SK-N-SH (cell line): ENCODE measurements at regions not wholly inside any gene's neighbourhood (a gene's known extent, or its start where the extent isn't known, plus 50 kb on each side); places are given as distances from the start of the nearest gene placed in this dataset.

Experiments used
- CTCF ChIA-PET: fragments of 300-600, 350-600 bp; formaldehyde crosslinking; extraction: SDS; loops from one replicate; lab custom pipeline; 2021; lab: Yijun Ruan, JAX
- POLR2A ChIA-PET: fragments of 350-600 bp; sonication (Branson Sonifier 250); formaldehyde crosslinking; extraction: SDS; loops from one replicate; lab custom pipeline; 2020; ENCODE audit warnings: antibody characterized with exemption, inconsistent platforms; lab: Yijun Ruan, JAX
- DNase-seq: peaks from one replicate; pipeline ENCODE4 v3.0.0; 2012
- H2AFZ ChIP-seq: fragments of 200-600 bp; sonication (generic); 2 replicates; pipeline ENCODE4 v1.8.1; 2016; ENCODE audit warnings: antibody characterized with exemption, mild to moderate bottlenecking, low read depth
- H3F3A ChIP-seq: fragments of 200-600 bp; sonication (generic); replicated peaks from 2 replicates; pipeline ENCODE3; 2016; ENCODE audit warnings: antibody characterized with exemption, mild to moderate bottlenecking; ENCODE audit not compliant: insufficient read depth
- H3K27ac ChIP-seq, 2 experiments: fragments of 200-500 bp in 1 of 2; fragments of 200-600 bp in 1 of 2; sonication (Bioruptor generic) in 1 of 2; sonication (generic), shearing (Covaris generic) in 1 of 2; 2 replicates each; pipeline versions ENCODE4 v1.5.1 to v1.6.1; 2014 to 2016; ENCODE audit warnings: low read depth in 2 of 2, inconsistent platforms in 1 of 2, low read length in 1 of 2, mild to moderate bottlenecking in 1 of 2, mixed read lengths in 1 of 2
- H3K27me3 ChIP-seq: fragments of 200-600 bp; sonication (generic), shearing (Covaris generic); 2 replicates; pipeline ENCODE4 v1.6.1; 2016; ENCODE audit warnings: mixed run types; ENCODE audit not compliant: insufficient read depth
- H3K36me3 ChIP-seq, 2 experiments: fragments of 200-500 bp in 1 of 2; fragments of 200-600 bp in 1 of 2; sonication (Bioruptor generic) in 1 of 2; sonication (generic) in 1 of 2; replicated peaks in 1 of 2; 2 replicates each; pipeline versions ENCODE3 to v1.5.1; 2014 to 2016; ENCODE audit warnings: low read length in 1 of 2, mild to moderate bottlenecking in 1 of 2; ENCODE audit not compliant: insufficient read depth in 2 of 2, control insufficient read depth in 1 of 2
- H3K4me1 ChIP-seq, 2 experiments: fragments of 200-500 bp in 1 of 2; fragments of 200-600 bp in 1 of 2; sonication (Bioruptor generic) in 1 of 2; sonication (generic), shearing (Covaris generic) in 1 of 2; 2 replicates each; pipeline versions ENCODE4 v1.5.1 to v1.6.1; 2014 to 2016; ENCODE audit warnings: low read depth in 1 of 2, low read length in 1 of 2, mixed run types in 1 of 2; ENCODE audit not compliant: insufficient read depth in 2 of 2, control insufficient read depth in 1 of 2
- H3K4me2 ChIP-seq: fragments of 200-600 bp; sonication (generic), shearing (Covaris generic); 2 replicates; pipeline ENCODE4 v1.6.1; 2017; ENCODE audit warnings: mixed run types
- H3K4me3 ChIP-seq, 2 experiments: fragments of 200-500 bp in 1 of 2; fragments of 200-600 bp in 1 of 2; sonication (Bioruptor generic) in 1 of 2; sonication (generic), shearing (Covaris generic) in 1 of 2; 2 replicates each; pipeline versions ENCODE4 v1.5.1 to v1.8.1; 2014 to 2016; ENCODE audit warnings: low read depth in 2 of 2, inconsistent platforms in 1 of 2, low read length in 1 of 2, mild to moderate bottlenecking in 1 of 2, mixed read lengths in 1 of 2, moderate library complexity in 1 of 2
- H3K79me2 ChIP-seq: fragments of 200-600 bp; sonication (generic); 2 replicates; pipeline ENCODE4 v1.8.1; 2017; ENCODE audit warnings: mild to moderate bottlenecking; ENCODE audit not compliant: insufficient read depth
- H3K9ac ChIP-seq: fragments of 200-600 bp; sonication (generic); 2 replicates; pipeline ENCODE4 v1.6.1; 2017; ENCODE audit warnings: mixed run types
- H3K9me2 ChIP-seq: fragments of 200-600 bp; sonication (generic); 2 replicates; pipeline ENCODE4 v1.6.1; 2017; ENCODE audit warnings: mixed run types
- H3K9me3 ChIP-seq: fragments of 200-600 bp; sonication (generic); 2 replicates; pipeline ENCODE4 v1.6.1; 2017; ENCODE audit warnings: mixed run types, mild to moderate bottlenecking, moderate library complexity
- H4K20me1 ChIP-seq: fragments of 200-600 bp; sonication (generic); 2 replicates; pipeline ENCODE4 v1.6.1; 2017; ENCODE audit warnings: mild to moderate bottlenecking, mixed run types; ENCODE audit not compliant: insufficient read depth
- CHD2 ChIP-seq: fragments of 150-350 bp; IDR thresholded peaks from 2 replicates; pipeline ENCODE4 v1.6.1; 2018; ENCODE audit warnings: low read length; ENCODE audit not compliant: partially characterized antibody
- CTCF ChIP-seq: fragments of 200-600 bp; sonication (generic); IDR thresholded peaks from 2 replicates; pipeline ENCODE4 v1.6.1; 2017; ENCODE audit warnings: antibody characterized with exemption, mild to moderate bottlenecking, moderate library complexity
- ELF1 ChIP-seq: IDR thresholded peaks from 2 replicates; pipeline ENCODE4 v1.4.0; 2012
- GABPA ChIP-seq: IDR thresholded peaks from 2 replicates; pipeline ENCODE4 v1.4.0; 2012; ENCODE audit warnings: low read depth, mild to moderate bottlenecking
- GATA2 ChIP-seq: sonication (generic); formaldehyde crosslinking; IDR thresholded peaks from 2 replicates; pipeline ENCODE4 v1.5.0; 2020; ENCODE audit warnings: mild to moderate bottlenecking, missing genetic modification reagents
- JUND ChIP-seq: IDR thresholded peaks from 2 replicates; pipeline ENCODE4 v1.4.0; 2012
- NFIC ChIP-seq: IDR thresholded peaks from 2 replicates; pipeline ENCODE4 v1.4.0; 2012; ENCODE audit warnings: borderline replicate concordance
- PBX3 ChIP-seq: IDR thresholded peaks from 2 replicates; pipeline ENCODE4; 2012
- RAD21 ChIP-seq: IDR thresholded peaks from 2 replicates; pipeline ENCODE4 v1.6.1; 2012; ENCODE audit warnings: mild to moderate bottlenecking, low read length
- REST ChIP-seq: IDR thresholded peaks from 2 replicates; pipeline ENCODE4 v1.6.1; 2012; ENCODE audit warnings: mild to moderate bottlenecking, low read depth, low read length, moderate library complexity
- RFX5 ChIP-seq: IDR thresholded peaks from 2 replicates; pipeline ENCODE4 v1.6.1; 2012; ENCODE audit warnings: mild to moderate bottlenecking, improper control_type of control experiment, low read length
- RXRA ChIP-seq: IDR thresholded peaks from 2 replicates; pipeline ENCODE4 v1.4.0; 2012; ENCODE audit warnings: low read depth, mild to moderate bottlenecking, borderline replicate concordance
- TAF1 ChIP-seq: IDR thresholded peaks from 2 replicates; pipeline ENCODE4 v1.6.1; 2012; ENCODE audit warnings: low read depth, mild to moderate bottlenecking, low read length, moderate library complexity, borderline replicate concordance
- WGBS: methylation state at CpG from one replicate; pipeline ENCODE4 v1.1.6; 2017; ENCODE audit warnings: low lambda C conversion rate; 5-methylcytosine and 5-hydroxymethylcytosine counted together

- no peak overlapping the region for H3K9ac ChIP-seq
- DNase-seq = no peak
- H3K4me1 ChIP-seq = peaks cover 0 to 4% of the 10 kb centered on the region in 2 experiments; a peak in 3 of 4 replicates
- H3K4me2 ChIP-seq = no peak overlapping the region
- ChIA-PET POLR2A (no interaction called here), CTCF (no interaction called here)
- H3K9me3 ChIP-seq = no peaks in the 10 kb centered on the region
- H4K20me1 ChIP-seq = no peaks in the 10 kb centered on the region
- H3K27ac ChIP-seq = no peak overlapping the region
- 48% methylated on average over 4 of the region's 4 CpGs for WGBS
- H3K27me3 ChIP-seq = no peaks in the 10 kb centered on the region
- H3F3A ChIP-seq = no peaks in the 10 kb centered on the region
- no peaks in the 10 kb centered on the region for H3K79me2 ChIP-seq
- H3K9me2 ChIP-seq = no peaks in the 10 kb centered on the region
- H3K36me3 ChIP-seq = no peaks in the 10 kb centered on the region
- TF ChIP-seq PBX3 = no peak
- no peak for TF ChIP-seq CHD2
- TF ChIP-seq GATA2 = no peak
- no peak for TF ChIP-seq RAD21
- no peak overlapping the region for H3K4me3 ChIP-seq
- H2AFZ ChIP-seq = no peak overlapping the region
Observed at GRCh38 chr9:107219486-107220077, 63.5 kb upstream of the RAD23B start.

GRCh38 chr9:107221321-107221720 is 61.8 kb upstream of the RAD23B start:
- TF ChIP-seq ELF1 (no peak), REST (no peak), JUND (no peak), CTCF (no peak), RAD21 (no peak), NFIC (no peak), GABPA (no peak), GATA2 (no peak), RFX5 (no peak), TAF1 (no peak), CHD2 (no peak), RXRA (no peak)
- Histone ChIP-seq H3K27ac (no peak overlapping the region), H3K9me2 (no peaks in the 10 kb centered on the region), H3K36me3 (no peaks in the 10 kb centered on the region), H3F3A (no peaks in the 10 kb centered on the region), H4K20me1 (no peaks in the 10 kb centered on the region), H2AFZ (no peak overlapping the region), H3K4me1 (no peaks in the 10 kb centered on the region; a peak in 2 of 4 replicates), H3K9ac (no peak overlapping the region), H3K27me3 (no peaks in the 10 kb centered on the region), H3K4me2 (no peak overlapping the region), H3K79me2 (no peaks in the 10 kb centered on the region), H3K4me3 (no peak overlapping the region), H3K9me3 (no peaks in the 10 kb centered on the region)
- no peak for DNase-seq
- ChIA-PET POLR2A (no interaction called here), CTCF (interaction anchor here (1.5 kb wide), 1 partner anchor 120 kb away, joined by 3 read pairs; no protein-coding TSS in a partner anchor)
- 88% methylated on average over 2 of the region's 2 CpGs for WGBS
